GM21526 (cell line): ENCODE measurements at regions not wholly inside any gene's neighbourhood (a gene's known extent, or its start where the extent isn't known, plus 50 kb on each side); places are given as distances from the start of the nearest gene placed in this dataset.
"Not testable (repeated sequence)": the region's sequence is repeated elsewhere in the genome, so short reads cannot be mapped to it uniquely, and the experiment has no call there.

Experiments
- ATAC-seq: cut with Tn5 transposase; IDR thresholded peaks from one replicate; pipeline ENCODE4 v1.9.1; 2021; ENCODE audit warnings: moderate library complexity; ENCODE audit not compliant: unreplicated experiment, low FRiP score

DNA sequence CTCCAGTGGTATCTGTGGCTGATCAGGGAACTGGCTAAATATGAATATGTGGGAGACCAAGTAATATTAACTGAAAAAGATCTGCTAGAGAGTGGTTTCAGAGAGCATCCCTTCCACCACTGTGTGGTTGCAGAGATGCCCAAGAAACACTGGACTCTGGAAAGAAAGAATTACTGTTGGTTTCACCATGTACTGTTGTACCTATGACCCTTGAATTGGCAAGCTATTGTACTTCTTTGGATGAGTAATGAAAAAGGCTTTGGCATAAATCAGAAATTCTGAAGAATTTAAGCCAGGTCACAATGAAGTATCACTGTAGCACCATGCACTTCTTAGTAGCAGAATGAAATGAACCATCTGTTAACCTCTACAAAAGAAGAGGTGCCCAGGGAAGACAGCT is 134.4 kb upstream of the INTU start:
- ATAC-seq: no peak

DNA sequence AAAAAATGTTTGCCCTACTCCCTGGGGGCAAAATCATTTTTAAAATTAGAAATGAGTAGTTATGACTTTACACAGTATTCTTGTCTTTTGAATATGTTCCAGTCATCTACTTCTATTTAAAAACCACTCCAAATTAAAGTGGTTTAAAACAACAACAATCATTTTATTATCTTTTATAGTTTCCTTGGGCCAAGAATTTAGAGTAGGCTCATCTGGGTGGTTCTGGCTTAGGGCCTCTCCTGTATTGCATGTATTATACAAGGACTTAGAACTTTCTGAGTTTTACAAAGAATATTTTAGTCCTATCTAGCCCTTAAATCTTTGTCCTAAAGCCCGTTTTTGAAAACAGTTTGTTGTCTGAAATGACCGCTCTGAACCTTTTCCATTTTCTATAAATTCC is 132.5 kb upstream of the INTU start:
- ATAC-seq: no peak

DNA sequence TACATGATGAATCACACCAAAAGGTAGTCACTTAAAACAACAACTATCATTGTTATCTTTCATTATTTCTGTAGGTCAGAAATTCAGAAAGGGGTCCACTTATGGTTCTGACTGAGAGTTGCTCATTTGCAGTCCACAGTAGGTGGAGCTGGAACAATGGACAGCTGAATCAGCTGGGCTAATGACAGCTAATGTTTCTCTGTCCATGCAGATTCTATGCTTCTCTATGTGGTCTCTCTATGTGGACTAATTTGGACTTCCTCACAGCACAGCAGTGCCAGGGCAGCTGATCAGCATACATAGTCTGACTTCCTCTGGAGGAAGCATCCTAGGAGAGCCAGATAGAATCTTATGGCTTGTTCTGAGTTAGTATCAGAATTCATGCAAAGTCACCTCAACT is 131.7 kb upstream of the INTU start:
- no peak for ATAC-seq

DNA sequence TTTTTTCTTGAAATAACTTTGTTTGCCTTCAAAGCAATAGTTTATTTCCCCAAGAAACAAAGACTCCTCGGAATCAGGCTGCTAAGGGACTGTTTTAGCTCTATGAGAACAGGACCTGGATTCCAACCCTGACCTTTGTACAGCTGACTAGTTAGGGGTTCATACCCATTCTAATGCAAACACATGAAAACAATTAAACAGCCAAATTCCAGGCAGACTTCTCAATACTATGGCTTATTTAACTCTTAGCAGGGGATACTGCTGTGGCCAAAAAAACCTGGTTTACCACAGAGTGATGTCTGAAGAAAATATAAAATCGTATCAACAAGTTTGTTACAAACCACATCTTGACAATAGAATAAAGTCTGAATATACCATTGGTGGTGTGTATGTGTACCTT is 129.6 kb upstream of the INTU start:
- ATAC-seq: no peak

DNA sequence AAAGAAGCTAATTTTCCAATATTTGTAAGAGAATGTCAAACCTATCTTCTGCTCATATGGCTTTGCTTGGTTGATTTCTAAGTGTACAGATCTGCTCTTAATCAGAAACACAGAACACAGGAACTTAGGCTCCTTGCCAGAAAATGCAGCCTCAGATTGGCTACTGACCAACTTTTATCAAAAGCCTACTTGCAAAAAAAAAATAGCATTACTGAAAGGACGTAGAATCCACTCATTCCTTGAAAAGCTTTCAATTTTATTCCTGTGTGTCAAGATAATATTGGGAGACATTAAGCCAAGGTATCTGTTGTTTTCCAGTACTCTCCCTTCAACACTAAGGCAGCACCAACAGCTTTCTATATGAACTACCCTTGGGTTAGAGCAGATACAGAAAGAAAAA is 127.6 kb upstream of the INTU start:
- ATAC-seq: no peak

DNA sequence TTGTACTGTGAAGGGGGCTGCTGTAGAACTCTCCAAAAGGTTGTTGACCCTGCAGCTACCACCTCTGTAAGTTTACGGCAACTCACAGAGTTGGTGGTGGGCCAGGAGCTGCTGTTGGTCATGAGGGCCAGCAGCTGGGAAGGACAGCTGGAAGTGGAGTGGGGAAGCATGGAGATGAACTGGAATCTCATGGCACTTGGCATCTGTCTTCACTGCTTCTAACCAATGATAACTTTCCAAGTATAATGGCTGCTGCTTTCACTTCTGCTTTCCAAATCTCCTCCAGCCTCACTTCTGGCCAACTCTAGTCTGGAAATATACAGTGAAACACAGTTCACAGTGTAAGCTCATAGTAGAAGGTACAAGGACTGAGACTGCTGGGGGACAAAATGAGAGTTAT is 126.5 kb upstream of the INTU start:
- no peak for ATAC-seq

DNA sequence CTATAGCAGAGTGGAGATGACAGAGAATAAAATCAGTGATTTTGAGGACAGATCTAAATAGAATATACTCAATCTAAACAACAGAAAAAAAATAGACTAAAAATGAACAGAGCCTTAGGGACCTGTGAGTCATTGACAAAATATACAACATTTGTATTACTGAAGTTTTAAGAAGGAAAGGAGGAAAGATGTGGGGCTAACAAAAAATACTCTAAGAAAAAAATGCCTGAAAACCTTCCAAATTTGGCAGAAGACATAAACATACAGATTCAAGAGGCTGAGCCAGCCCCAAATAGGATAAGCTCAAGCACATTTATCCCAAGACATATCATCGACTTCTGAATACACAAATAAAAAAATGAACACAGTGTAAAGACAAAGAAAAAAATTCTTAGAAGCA is 123.6 kb upstream of the INTU start:
- ATAC-seq: no peak

DNA sequence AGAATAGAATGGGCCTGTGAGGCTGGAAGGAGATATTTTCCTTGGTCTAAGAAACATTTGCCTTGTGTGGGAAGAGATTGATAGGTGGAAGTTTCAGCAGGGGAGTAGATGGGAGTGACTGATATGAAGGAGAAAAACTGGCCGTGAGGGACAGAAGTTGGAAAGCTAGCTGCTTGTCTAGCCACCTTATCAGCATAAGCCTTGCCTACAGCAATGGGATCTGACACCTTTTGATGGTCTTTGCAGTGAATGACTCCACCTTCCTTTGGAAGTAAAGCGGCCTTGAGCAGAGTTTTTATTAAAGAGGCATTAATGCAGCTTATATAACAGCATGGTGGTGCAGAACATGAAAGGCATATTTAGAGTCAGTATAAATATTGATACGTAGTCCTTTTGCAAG is 120.1 kb upstream of the INTU start:
- ATAC-seq: not testable (repeated sequence)

DNA sequence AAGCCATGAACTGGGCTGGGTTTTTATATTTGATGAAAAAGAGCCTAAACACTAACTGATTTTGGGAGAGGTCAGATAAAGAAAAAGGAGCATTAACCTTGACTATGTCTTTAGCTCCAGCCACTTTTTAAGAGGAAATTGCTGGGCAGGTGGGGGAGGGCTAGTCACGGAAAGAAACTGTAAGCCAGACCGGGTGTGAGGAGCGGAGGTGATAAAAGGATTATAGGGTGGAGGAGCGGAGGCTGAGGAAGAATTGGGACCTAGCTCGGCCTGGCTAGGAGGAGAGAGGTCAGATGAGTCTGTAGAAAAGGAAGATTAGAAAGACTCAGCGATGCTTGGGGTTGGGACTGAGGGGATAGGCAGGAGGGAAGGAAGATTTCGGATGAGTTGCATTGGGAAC is 117.5 kb upstream of the INTU start:
- not testable (repeated sequence) for ATAC-seq

DNA sequence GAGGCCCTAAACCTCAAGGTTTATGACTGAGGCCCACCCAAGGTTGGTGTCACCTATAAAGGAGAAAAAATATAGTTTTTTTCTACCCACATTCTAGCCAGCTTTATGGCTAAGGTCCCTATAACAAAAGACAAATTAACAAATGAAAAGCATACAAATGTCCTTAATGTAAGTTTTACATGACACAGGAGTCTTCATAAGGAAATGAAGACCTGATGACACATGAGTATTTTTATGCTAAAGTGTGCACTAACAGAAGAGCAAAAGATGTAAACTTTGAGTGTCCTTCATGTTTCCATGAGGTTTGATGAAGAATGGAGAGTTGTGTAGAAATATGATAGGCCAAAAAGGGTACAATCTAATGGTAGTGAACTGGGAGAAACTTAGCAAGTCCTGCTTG is 114.7 kb upstream of the INTU start:
- no peak for ATAC-seq

DNA sequence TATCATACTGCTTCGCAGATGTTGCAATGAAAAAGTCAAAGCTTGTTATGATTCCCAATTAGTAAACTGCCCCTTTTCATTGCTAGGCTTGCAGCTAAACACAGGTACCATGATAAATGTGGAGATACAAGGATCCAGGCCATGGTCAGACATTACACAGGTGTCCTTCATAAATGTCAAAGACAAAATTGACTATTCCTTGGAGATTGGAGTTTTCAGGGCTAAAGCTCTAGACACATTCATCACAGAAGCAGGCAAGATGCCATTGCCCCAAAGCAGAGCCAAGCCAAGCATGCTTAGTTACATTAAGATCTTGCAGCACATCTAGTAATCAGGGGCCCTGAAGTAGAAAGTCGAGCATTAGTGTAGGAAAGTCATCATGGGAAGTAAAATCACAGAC is 111.3 kb upstream of the INTU start:
- ATAC-seq: no peak

DNA sequence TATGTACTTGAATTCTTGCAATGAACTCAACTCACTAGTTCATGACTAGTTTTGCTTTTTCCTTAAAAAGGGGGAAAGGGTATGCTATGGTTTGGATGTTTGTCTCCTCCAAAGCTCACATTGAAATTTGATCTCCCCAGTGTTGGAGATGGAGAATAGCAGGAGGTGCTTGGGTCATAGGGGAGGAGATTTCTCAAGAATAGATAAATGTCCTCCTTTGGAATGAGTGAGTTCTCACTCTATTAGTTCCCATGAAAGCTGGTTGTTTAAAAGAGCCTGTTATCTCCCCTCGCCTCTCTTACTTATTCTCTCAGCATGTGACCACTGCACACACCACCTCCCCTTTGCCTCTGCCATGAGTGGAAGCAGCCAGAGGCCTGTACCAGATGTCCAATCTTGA is 109.4 kb upstream of the INTU start:
- no peak for ATAC-seq

DNA sequence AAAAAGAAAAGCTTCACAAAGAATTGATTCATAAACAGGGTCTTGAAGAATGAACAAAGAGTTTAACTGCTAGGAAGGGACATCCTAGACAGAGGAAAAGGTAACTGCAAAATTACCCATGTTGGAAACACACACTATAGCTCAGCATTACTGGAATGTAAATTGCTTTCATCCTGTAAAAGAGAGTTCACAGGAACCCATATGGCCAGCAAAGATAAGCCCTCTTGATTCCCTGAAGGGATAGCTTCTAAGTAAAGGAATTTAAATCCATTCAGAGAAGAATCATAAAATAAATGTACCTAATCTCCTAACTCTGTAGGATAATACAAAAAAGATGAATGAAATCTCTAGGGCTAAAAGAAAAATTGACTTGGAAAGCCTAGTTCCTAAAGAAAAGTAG is 107.1 kb upstream of the INTU start:
- no peak for ATAC-seq

DNA sequence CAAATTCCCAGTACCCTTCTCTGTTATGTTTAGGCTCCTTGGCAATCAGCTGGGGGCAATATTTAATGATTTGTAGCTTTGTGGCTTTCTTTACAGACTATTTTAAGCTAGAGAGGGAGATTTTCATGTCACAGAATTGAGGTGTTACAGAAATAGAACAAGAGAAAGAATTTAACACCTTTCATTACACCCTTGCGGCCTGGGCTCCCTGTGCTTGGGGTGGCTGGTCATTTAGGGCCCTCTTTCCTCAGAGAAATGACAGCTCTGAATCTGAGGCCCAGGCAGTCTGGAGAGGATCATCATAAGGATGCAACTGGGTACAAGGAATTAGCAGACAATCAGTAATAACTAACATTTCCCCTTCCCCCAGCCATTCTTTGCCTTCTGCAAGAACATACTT is 104.5 kb upstream of the INTU start:
- ATAC-seq: no peak

DNA sequence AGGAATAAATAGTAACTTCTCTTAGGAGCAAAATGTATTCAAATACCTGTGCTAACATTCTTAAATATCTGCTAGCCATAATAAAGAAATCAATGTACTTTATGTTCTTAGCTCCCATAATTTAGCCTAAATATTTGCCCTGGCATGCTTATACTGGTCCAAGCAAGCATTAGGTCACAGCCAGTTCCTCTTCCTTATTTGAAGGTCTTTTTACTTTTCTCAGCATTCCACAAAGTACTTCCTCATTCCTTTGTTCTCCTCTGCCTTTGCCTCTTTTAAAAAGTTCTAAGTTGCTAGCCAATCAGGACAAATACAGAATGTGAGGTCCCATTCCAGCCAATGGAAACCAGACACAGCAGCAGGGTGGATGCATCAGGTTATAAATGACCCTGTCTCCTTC is 102.9 kb upstream of the INTU start:
- not testable (repeated sequence) for ATAC-seq

DNA sequence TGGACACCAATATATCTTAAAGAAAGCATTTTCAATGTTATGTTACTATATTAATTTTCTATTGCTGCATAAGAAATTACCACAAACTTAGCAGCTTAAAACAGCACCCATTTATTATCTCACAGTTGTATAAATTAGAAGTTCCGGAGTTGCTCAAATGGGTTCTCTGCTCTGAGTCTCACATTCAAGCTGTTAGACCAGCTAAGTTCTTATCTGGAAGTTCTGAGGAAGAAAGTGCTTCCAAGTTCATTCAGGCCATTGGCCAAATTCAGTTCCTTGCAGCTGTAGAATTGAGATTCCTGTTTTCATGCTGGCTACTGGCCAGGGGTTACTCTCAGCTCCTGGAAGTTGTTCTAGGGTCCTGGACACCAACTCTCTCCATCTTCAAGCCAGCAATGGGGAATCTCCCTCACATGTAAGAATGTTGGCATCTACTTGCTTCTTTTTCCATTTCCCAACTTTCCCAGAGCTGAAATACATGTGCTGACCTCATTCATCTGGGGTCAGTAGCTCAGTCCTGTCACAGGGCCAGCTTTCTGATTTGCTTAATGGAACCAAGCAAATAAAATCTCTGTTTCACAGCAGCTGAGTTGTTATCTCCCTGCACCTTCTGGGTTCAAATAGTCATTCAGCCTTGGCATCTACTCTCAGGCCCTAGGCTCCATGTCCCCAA is 99.6 kb upstream of the INTU start:
- no peak for ATAC-seq

DNA sequence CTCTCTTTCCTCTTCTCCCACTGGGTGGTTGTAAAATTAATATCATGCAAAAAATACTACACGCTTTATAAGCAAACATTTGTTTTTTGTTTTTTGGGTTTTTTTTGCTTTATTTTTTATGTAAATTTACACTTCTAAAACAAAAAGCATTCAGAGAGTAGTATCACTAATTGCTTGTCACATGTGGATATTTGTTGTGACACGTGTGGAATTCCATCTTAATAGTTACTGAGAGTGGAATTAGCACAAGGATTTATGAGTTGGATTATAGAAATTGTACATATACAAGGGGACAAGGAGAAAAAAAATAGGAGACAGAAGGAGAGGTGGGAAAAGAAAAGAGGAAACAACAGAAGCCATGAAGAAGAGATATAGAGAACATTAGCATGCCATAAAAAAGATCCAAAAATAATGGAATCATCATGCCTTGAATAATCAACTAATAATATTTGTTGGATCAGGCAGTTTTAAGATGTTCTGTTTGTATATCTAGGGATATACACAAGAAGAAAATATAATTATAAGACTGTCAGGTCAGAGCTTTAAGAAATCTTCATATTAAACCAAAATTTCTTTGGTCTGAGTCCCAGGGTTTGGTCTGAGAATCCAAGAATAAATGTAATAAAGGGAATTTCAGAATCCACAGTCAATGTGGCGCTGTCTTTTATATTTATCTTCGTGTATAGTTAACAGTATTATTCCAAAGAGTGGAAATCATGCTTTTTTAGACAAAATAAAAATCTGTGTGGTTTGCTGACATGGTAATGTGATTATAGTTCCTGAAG is 98.5 kb upstream of the INTU start:
- ATAC-seq: no peak

DNA sequence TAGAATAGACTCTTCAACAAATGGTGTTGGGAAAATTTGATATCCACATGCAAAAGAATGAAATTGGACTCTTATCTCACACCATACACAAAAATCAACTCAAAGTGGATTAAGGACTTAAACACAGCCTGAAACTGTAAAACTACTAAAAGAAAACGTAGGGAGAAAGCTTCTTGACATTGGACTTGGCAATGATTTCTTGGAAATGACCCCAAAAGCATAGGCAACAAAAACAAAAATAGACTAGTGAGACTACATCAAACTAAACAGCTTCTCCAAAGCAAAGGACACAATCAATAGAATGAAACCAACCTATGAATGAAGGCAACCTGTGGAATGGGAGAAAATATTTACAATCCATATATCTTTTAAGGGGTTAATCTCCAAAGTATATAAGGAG is 94.7 kb upstream of the INTU start:
- ATAC-seq: no peak

DNA sequence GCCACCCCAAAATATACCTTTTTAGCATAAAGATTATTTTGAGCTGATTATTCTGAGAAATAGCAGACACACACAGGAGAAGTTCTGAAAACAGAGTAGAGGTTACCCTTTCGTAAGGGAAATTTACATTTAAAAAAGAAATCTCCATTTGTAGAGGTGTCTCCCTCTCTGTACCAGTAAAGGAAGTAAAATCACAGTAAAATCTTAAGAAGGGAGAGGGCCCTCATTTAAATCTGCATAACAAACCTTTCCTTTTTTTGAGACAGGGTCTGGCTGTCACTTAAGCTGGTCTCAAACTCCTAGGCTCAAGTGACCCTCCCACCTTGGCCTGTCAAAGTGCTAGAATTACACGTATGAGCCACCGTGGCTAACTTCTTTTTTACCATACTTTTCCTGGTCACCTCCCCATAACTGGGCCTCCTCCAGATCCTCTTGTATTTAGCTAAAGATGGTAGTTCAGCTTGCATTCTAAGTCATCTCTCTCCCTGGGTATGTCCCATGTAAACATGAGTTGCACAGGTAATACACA is 92.2 kb upstream of the INTU start:
- ATAC-seq: no peak

DNA sequence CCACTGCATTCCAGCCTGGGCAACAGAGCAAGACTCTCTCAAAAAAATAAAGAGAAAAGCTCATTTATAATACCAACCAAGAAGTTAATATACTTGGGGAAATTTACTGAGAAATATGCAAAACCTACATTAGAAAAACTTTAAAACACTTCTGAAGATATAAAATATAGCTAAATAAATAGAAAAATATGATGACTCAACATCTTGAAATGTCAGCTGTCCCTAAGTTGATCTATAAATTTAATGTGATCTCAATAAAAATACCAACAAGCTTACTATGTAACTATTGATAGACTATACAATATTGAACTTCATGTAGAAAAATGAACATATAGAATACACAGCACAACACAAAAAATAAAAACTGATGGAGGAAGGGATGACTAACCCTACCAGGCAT is 87.5 kb upstream of the INTU start:
- no peak for ATAC-seq

DNA sequence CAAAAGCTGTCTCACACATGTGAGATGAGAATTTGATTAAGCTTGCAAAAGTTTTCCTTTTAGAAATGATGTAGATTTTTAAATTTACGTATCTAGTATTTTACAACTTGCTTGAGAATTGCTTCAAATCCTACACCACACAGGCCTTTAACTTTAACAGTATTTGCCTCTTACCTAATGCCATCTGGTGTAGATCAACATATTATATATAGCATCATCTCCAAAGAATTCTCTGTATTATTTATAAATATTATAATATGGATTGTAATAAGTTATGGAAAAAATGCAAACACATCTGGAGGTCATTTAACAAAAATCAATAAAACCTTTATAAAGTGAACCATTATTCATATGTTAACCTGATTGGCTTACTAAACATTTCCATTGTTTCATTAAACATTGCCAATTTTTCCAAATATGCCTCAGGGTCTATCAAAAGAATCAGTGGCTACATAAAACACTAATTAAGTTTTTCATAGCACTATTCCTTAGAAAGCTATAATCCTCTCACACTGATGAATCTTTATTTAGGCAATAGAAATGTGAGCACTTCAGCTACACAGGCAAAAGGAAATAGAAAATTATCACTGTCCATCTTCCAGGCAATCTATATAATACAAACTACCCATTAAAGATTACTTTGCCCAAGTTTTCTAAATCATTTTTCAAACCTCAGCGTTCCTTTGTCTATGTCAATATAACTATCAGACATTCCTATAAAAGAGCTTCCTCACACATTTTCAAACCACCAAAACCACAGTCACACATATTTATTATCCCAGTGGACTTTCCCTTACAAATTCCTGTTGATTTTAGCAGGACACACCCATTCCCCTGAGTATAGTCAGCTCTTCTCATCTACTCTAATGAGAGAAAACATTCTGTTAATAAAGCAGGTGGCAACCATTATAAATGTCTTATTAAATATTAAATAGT is 83.5 kb upstream of the INTU start:
- no peak for ATAC-seq
